Activated naive CD4-positive, alpha-beta T cell treated with anti-CD3 and anti-CD28 coated beads, Interleukin-2, amount 50 U/mL, for 24 hours (primary cell): ENCODE measurements at regions not wholly inside any gene's neighbourhood (a gene's known extent, or its start where the extent isn't known, plus 50 kb on each side); places are given as distances from the start of the nearest gene placed in this dataset.

Source experiments
- H3K27ac Mint-ChIP-seq: one replicate; pipeline ENCODE4 v1.8.0; 2021; ENCODE audit warnings: mild to moderate bottlenecking, mixed read lengths
- H3K27me3 Mint-ChIP-seq: one replicate; pipeline ENCODE4 v1.8.0; 2021; ENCODE audit warnings: mixed read lengths
- H3K36me3 Mint-ChIP-seq: one replicate; pipeline ENCODE4 v1.8.0; 2021; ENCODE audit warnings: mixed read lengths
- H3K4me1 Mint-ChIP-seq: one replicate; pipeline ENCODE4 v1.8.0; 2021; ENCODE audit warnings: mixed read lengths
- H3K4me3 Mint-ChIP-seq: one replicate; pipeline ENCODE4 v1.8.0; 2021; ENCODE audit warnings: mild to moderate bottlenecking, mixed read lengths
- H3K9me3 Mint-ChIP-seq: one replicate; pipeline ENCODE4 v1.8.0; 2021; ENCODE audit warnings: mixed read lengths

DNA sequence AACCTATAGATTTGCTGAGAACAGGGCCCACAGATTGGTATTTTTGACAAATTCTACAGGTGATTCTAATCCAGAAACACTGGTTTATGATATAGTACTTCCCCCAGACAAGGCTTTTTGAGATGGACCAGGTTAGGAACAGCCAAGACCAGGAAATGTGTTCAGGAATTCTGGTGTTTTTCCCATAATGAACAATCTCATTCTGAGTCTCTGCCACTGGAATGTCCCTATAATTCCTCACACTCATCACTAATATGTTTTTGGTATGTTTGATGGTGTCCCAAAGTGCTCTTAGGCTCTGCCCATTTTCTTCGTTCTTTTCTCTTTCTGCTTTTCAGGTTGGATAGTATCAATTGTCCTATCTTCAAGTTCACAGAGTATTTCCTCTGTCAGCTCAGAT is 107.2 kb upstream of the IGFBP3 start:
- Mint-ChIP-seq H3K27ac (no peak overlapping the region), H3K4me3 (no peak overlapping the region), H3K27me3 (peaks cover 2% of the 10 kb centered on the region), H3K36me3 (no peaks in the 10 kb centered on the region), H3K4me1 (no peaks in the 10 kb centered on the region), H3K9me3 (no peaks in the 10 kb centered on the region)

- no peak overlapping the region for H3K4me3 Mint-ChIP-seq
- H3K36me3 Mint-ChIP-seq, result no peaks in the 10 kb centered on the region
- peaks cover 2% of the 10 kb centered on the region for H3K27me3 Mint-ChIP-seq
- H3K27ac Mint-ChIP-seq, result no peak overlapping the region
- H3K9me3 Mint-ChIP-seq, result no peaks in the 10 kb centered on the region
- H3K4me1 Mint-ChIP-seq, result no peaks in the 10 kb centered on the region
Observed at GRCh38 chr7:46026741-46027140, 105.7 kb upstream of the IGFBP3 start.

DNA sequence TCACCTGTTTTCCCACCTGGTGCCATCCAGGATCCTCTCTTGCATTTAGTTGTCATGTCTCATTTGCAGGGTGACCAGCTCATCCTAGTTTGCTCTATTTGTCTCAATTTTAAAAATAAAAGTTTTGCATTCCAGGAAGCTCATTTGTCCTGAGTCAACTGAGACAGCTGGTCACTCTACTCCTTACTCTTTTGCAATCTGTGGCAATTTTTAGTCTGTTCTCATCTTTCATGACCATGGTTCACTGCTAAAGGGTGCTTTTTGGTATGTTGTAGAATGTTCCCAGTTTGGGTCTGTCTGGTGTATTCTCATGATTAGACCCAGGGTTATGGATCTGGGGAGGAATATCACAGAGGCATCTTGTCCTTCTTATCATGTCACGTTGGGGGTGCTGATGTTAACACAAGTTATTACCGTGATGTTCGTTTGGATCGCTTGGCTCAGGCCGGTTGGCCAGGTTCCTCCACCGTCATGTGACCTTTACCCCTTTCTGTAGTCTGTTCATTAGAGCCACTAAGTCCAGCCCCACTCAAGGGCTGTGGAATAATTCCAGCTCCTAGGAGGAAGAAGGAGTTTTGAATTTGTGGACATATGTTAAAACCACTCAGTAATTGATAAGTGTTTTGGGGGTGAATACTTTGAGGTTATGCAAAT is 103.3 kb upstream of the IGFBP3 start:
- Mint-ChIP-seq H3K4me1 (no peaks in the 10 kb centered on the region), H3K36me3 (no peaks in the 10 kb centered on the region), H3K9me3 (no peaks in the 10 kb centered on the region), H3K27me3 (no peaks in the 10 kb centered on the region), H3K4me3 (no peak overlapping the region), H3K27ac (no peak overlapping the region)

- Mint-ChIP-seq H3K36me3 (no peaks in the 10 kb centered on the region), H3K4me1 (no peaks in the 10 kb centered on the region), H3K9me3 (peaks cover 6% of the 10 kb centered on the region), H3K27ac (no peak overlapping the region), H3K27me3 (no peaks in the 10 kb centered on the region), H3K4me3 (no peak overlapping the region)
Observed at GRCh38 chr7:46022397-46022796, 101.3 kb upstream of the IGFBP3 start.

- no peak overlapping the region for H3K27ac Mint-ChIP-seq
- H3K27me3 Mint-ChIP-seq, result no peaks in the 10 kb centered on the region
- no peak overlapping the region for H3K4me3 Mint-ChIP-seq
- H3K4me1 Mint-ChIP-seq, result no peaks in the 10 kb centered on the region
- H3K36me3 Mint-ChIP-seq, result peaks cover 1% of the 10 kb centered on the region
- peaks cover 11% of the 10 kb centered on the region for H3K9me3 Mint-ChIP-seq
Observed at GRCh38 chr7:46015107-46015868, 94.2 kb upstream of the IGFBP3 start.

DNA sequence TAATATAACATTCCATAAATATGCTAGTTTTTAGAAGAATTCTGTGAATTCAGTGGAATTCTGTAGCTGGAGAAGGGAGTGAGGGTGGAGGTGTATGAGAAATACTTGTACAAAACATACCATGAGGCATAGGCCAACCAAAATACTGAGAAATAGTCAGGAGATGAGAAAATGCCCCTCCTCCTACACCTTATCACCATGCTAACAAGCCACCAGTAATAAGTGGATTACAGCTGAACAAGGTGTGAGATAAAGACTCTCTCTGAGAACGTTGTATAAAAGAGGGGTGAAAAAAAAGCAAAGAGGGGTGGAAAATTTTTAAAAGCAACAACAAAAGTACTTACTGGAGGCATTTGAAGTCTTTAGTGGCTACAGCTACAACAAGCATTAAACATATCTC is 90.4 kb upstream of the IGFBP3 start:
- H3K4me1 Mint-ChIP-seq, result no peaks in the 10 kb centered on the region
- no peak overlapping the region for H3K4me3 Mint-ChIP-seq
- peaks cover 1% of the 10 kb centered on the region for H3K36me3 Mint-ChIP-seq
- H3K9me3 Mint-ChIP-seq, result peaks cover 2% of the 10 kb centered on the region
- no peak overlapping the region for H3K27ac Mint-ChIP-seq
- H3K27me3 Mint-ChIP-seq, result no peaks in the 10 kb centered on the region

DNA sequence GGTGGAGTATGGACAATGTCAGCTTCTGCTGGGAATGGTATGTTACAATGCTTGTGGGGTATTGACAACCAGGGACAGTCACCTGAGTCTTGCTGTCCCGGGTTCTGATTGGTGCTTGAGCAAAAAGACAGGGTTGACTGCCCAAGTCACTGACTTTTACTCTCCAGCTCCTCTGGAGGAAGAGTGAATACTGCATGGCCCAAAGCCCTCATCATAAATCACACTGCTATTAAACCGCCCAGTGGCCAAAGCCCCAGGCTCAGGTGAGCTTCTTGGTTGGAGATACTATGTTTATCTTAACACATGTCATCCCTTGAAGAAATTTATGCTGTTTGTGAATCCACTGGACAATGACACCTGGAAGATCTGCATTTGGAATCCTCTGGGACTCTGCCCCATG is 90.0 kb upstream of the IGFBP3 start:
- H3K4me1 Mint-ChIP-seq, result no peaks in the 10 kb centered on the region
- H3K27me3 Mint-ChIP-seq, result no peaks in the 10 kb centered on the region
- H3K4me3 Mint-ChIP-seq, result no peak overlapping the region
- H3K27ac Mint-ChIP-seq, result no peak overlapping the region
- H3K36me3 Mint-ChIP-seq, result peaks cover 1% of the 10 kb centered on the region
- no peaks in the 10 kb centered on the region for H3K9me3 Mint-ChIP-seq

DNA sequence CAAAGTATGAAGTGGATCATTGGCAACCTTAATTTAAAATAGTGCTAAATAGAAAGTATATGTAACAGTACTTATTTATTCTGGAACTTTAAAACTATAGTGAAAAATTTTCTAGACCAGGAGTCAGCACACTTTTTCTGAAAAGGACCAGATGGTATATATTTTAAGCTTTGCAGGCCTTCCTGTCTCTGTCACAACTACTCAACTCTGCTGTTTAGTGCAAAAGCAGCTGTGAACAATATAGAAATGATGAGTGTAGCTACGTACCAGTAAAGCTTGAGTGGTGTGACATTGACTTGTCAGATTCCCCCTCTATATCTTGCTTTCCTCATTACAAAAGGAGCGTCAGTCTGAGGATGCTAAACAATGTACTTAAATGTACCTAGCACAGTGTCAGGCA is 88.1 kb upstream of the IGFBP3 start:
- no peaks in the 10 kb centered on the region for H3K27me3 Mint-ChIP-seq
- peaks cover 1% of the 10 kb centered on the region for H3K36me3 Mint-ChIP-seq
- no peaks in the 10 kb centered on the region for H3K9me3 Mint-ChIP-seq
- H3K4me3 Mint-ChIP-seq, result no peak overlapping the region
- H3K27ac Mint-ChIP-seq, result no peak overlapping the region
- H3K4me1 Mint-ChIP-seq, result no peaks in the 10 kb centered on the region

DNA sequence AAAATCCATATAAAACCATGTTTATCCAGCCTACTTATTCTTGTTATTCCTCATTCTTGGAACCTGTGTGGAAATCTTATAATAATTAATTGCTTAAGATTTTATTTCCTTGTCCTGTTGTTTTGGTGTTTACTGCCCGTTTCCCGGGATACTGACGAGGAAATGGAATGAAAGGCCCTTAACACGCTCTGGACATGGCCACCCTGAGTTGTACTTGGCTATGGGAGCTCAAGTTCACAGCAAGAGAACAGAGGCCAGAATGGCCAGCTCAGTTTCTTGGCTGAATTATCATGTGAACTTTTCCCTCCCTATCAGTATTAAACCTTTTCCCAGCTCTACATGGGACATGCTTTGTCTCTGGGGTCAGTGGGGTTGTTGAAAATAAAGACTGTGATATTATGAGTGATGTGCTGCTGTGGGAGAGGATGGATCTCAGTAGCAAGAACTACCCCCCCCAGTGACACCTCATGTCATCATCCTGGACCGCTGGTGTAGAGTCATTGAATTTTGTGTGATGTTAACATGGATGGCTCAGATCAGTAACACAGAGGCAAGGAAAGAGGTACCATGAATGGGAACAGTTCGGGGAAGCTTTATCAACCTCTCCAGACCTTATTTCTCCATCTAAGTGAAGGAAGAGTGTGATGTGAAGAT is 87.0 kb upstream of the IGFBP3 start:
- no peaks in the 10 kb centered on the region for H3K9me3 Mint-ChIP-seq
- H3K4me3 Mint-ChIP-seq, result no peak overlapping the region
- H3K27me3 Mint-ChIP-seq, result no peaks in the 10 kb centered on the region
- H3K27ac Mint-ChIP-seq, result no peak overlapping the region
- H3K36me3 Mint-ChIP-seq, result no peaks in the 10 kb centered on the region
- no peaks in the 10 kb centered on the region for H3K4me1 Mint-ChIP-seq

DNA sequence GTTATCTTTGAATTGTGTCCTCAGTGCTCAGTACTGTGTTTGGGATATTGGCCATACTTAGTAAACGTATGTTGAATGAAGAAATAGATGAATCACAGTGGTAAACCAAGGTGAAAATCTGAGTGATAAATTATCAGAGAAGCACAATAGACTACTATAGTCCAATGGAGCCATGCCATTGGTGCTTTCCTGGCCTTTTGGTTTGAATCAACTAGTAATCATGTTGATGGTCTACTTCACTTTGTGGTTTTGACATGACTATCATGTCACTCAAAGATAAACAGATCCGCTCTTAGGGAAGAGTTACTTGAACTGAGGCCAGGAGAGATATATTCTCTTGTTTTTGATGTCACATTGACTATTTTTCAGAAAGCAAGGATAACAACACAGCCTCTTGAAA is 86.1 kb upstream of the IGFBP3 start:
- no peaks in the 10 kb centered on the region for H3K36me3 Mint-ChIP-seq
- H3K27me3 Mint-ChIP-seq, result no peaks in the 10 kb centered on the region
- H3K9me3 Mint-ChIP-seq, result no peaks in the 10 kb centered on the region
- no peak overlapping the region for H3K4me3 Mint-ChIP-seq
- H3K27ac Mint-ChIP-seq, result no peak overlapping the region
- no peaks in the 10 kb centered on the region for H3K4me1 Mint-ChIP-seq

DNA sequence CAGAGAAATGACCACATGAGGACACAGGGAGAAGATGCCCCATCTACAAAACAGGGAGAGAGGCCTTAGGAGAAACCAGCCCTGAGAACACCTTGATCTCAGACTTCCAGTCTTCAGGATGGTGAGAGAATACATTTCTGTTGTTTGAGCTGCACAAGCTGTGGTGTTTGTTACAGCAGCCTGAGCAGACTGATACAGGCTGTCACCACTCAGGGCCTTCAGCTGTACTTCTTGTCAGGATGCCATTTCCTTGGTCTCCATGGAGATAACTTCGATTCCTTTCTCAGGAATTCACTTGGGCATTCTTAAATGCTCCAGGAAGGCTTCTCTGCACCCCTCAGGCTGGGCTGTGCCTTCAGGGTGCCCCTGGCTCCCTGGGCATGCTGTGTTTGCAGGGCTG is 85.7 kb upstream of the IGFBP3 start:
- H3K27ac Mint-ChIP-seq, result no peak overlapping the region
- no peaks in the 10 kb centered on the region for H3K36me3 Mint-ChIP-seq
- H3K4me1 Mint-ChIP-seq, result no peaks in the 10 kb centered on the region

DNA sequence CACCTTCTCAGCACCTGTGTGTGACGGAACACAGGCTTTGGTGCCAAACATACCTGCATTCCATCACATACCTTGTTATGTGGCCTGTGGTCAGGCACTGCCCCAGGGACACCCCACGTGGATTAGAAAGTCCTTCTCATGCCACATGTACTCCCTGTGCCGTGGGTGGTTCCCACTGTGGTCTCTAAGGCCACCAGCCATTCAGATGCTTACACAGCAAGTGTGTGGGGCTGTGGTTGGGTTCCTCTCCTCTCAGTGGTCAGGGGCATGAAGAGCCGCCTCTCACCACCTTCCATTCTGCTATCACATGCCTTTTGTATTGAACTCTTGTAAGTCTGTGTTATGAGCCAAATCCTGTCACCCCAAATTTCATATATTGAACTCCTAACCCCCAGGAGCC is 85.1 kb upstream of the IGFBP3 start:
- Mint-ChIP-seq H3K4me3 (no peak overlapping the region), H3K4me1 (no peaks in the 10 kb centered on the region), H3K27ac (no peak overlapping the region), H3K9me3 (no peaks in the 10 kb centered on the region), H3K27me3 (no peaks in the 10 kb centered on the region), H3K36me3 (no peaks in the 10 kb centered on the region)

More for the DNA sequence above, 85.7 kb upstream of the IGFBP3 start:
- H3K9me3 Mint-ChIP-seq, result no peaks in the 10 kb centered on the region
- H3K27me3 Mint-ChIP-seq, result no peaks in the 10 kb centered on the region
- H3K4me3 Mint-ChIP-seq, result no peak overlapping the region

GRCh38 chr7:46004965-46005364 is 83.9 kb upstream of the IGFBP3 start:
- H3K4me1 Mint-ChIP-seq, result no peaks in the 10 kb centered on the region
- no peaks in the 10 kb centered on the region for H3K27me3 Mint-ChIP-seq
- no peaks in the 10 kb centered on the region for H3K36me3 Mint-ChIP-seq
- no peak overlapping the region for H3K27ac Mint-ChIP-seq
- H3K9me3 Mint-ChIP-seq, result no peaks in the 10 kb centered on the region
- no peak overlapping the region for H3K4me3 Mint-ChIP-seq

DNA sequence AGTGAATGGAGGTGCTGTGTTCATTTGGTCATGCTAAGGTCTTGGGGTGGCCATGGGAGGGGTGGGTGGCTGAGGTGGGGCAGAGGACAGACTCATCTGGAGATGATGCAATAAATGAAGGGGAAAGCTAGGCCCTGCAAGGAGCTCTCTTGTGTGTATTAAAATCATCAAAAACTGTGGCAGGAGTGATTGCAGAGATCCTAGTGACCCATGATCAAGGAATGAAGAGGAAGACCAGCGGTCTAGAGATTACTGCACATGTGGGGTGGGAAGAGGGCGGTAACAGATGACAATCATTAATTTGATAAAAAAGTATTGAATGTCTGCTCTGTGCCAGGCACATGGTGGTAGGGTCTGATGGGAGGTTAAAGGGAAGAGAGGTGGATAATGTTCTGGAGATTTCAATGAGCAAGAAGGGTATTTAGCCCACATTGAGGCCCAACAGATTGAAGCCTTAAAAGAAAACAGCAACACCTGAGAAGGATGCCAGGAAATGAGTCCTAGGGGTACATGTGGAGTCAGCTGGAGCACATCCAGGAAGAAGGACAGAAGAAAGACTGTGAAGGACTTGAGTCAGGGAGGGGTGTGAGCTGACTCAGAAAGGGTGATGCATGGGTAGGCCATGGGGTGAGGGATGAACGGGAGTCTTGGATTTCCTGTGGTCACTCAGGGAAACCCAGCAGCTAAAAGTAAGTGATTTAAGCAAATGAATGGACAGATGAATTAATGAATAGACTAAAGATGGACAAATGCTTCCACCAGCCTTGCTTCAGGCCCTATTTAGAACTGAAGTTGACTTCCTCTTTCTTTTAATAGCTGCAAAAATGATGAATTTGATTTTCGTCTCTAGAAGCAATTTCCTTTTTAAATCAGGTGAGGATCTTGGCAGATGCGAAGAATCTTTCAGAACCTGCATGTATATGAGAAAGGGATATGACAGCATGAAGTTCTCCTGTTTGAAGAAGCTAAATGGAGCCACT is 83.1 kb upstream of the IGFBP3 start:
- Mint-ChIP-seq H3K36me3 (no peaks in the 10 kb centered on the region), H3K9me3 (no peaks in the 10 kb centered on the region), H3K4me1 (no peaks in the 10 kb centered on the region), H3K4me3 (no peak overlapping the region), H3K27ac (no peak overlapping the region), H3K27me3 (no peaks in the 10 kb centered on the region)

DNA sequence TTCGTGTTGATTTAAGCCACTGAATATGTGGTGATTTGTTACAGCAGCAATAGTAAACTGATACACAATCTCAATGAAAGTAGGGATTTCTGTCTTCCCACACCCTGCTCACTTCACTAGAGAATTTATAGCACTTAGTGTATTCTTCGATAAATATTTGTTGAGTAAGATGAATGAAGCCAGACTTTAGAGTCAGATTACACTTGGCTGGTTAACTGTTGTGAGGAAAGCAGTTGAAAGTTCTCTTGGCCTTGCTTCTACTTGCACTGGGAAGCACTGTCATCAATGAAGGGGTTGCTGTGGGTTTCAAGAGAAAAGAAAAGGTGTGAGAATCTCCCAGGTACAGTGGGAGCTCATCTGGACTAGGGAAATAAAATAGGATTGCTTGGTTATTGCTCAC is 82.1 kb upstream of the IGFBP3 start:
- Mint-ChIP-seq H3K27ac (no peak overlapping the region), H3K27me3 (no peaks in the 10 kb centered on the region), H3K4me3 (no peak overlapping the region), H3K9me3 (no peaks in the 10 kb centered on the region), H3K4me1 (no peaks in the 10 kb centered on the region), H3K36me3 (peaks cover under 1% of the 10 kb centered on the region)
